Thoracic aorta (tissue), 2 donors: ENCODE measurements at regions not wholly inside any gene's neighbourhood (a gene's known extent, or its start where the extent isn't known, plus 50 kb on each side); places are given as distances from the start of the nearest gene placed in this dataset.

Experiments used
- ATAC-seq: fragments of 150-250 bp; one replicate; pipeline ENCODE4 v1.8.0; 2017; ENCODE audit warnings: low read depth; ENCODE audit not compliant: insufficient number of reproducible peaks, low FRiP score
- DNase-seq: peaks from one replicate; pipeline ENCODE4 v3.0.0-alpha.2; 2020; ENCODE audit warnings: low spot score
- H3K27ac ChIP-seq, 2 donors: fragments of 200-600 bp; sonication (generic); 1 replicate in 1 of 2; 2 replicates in 1 of 2; pipeline ENCODE4 v1.5.1; 2016; ENCODE audit warnings: mild to moderate bottlenecking in 2 of 2, moderate library complexity in 2 of 2
- H3K27me3 ChIP-seq: fragments of 200-600 bp; sonication (generic); replicated peaks from 2 replicates; pipeline ENCODE4 v1.6.0; 2016; ENCODE audit warnings: mild to moderate bottlenecking; ENCODE audit not compliant: insufficient read depth
- H3K36me3 ChIP-seq: fragments of 200-600 bp; sonication (generic); one replicate; pipeline ENCODE4 v1.5.1; 2016
- H3K4me1 ChIP-seq, 2 donors: fragments of 200-600 bp; sonication (generic); 1 replicate in 1 of 2; 2 replicates in 1 of 2; pipeline versions ENCODE4 v1.5.1 to v1.6.0; 2016; ENCODE audit warnings: low read depth in 2 of 2, mild to moderate bottlenecking in 1 of 2; ENCODE audit not compliant: control insufficient read depth in 1 of 2
- H3K4me3 ChIP-seq: fragments of 200-600 bp; sonication (generic); 2 replicates; pipeline ENCODE4 v1.5.1; 2016; ENCODE audit warnings: mild to moderate bottlenecking
- H3K9me3 ChIP-seq: fragments of 200-600 bp; sonication (generic); 2 replicates; pipeline ENCODE4 v1.5.1; 2016
- TF ChIP-seq, protein P1 (sequence below): fragments of 200-600 bp; sonication (generic); IDR thresholded peaks from one replicate; pipeline ENCODE4 v1.5.1; 2019; ENCODE audit warnings: antibody characterized with exemption

DNA sequence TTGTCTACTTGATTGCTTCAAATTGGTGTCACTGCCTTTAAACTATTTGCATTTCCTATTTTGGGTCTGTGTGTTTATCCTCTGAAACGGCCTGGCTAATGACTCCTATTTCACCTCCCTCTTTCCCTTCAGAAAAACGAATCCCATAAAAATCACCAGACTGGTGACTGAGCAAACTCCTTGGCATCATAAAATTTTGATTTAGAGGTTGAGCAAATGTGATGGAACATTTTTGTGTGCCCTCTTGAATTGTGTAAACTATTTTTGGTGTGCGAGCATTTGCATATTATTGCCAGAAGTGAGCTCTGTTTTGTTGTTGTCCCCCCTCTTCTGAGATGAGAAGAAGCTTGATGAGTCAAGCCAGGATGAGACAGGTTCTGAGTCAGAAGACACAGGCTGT, 316.1 kb downstream of the AJAP1 start:
- H3K27me3 ChIP-seq: no peaks in the 10 kb centered on the region
- H3K27ac ChIP-seq: no peak overlapping the region
- ATAC-seq: no peak
- H3K36me3 ChIP-seq: no peaks in the 10 kb centered on the region
- TF ChIP-seq, protein P1, sequence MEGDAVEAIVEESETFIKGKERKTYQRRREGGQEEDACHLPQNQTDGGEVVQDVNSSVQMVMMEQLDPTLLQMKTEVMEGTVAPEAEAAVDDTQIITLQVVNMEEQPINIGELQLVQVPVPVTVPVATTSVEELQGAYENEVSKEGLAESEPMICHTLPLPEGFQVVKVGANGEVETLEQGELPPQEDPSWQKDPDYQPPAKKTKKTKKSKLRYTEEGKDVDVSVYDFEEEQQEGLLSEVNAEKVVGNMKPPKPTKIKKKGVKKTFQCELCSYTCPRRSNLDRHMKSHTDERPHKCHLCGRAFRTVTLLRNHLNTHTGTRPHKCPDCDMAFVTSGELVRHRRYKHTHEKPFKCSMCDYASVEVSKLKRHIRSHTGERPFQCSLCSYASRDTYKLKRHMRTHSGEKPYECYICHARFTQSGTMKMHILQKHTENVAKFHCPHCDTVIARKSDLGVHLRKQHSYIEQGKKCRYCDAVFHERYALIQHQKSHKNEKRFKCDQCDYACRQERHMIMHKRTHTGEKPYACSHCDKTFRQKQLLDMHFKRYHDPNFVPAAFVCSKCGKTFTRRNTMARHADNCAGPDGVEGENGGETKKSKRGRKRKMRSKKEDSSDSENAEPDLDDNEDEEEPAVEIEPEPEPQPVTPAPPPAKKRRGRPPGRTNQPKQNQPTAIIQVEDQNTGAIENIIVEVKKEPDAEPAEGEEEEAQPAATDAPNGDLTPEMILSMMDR: no peak
- H3K9me3 ChIP-seq: no peaks in the 10 kb centered on the region
- no peak overlapping the region for H3K4me3 ChIP-seq
- DNase-seq: no peak
- H3K4me1 ChIP-seq: no peaks in the 10 kb centered on the region

DNA sequence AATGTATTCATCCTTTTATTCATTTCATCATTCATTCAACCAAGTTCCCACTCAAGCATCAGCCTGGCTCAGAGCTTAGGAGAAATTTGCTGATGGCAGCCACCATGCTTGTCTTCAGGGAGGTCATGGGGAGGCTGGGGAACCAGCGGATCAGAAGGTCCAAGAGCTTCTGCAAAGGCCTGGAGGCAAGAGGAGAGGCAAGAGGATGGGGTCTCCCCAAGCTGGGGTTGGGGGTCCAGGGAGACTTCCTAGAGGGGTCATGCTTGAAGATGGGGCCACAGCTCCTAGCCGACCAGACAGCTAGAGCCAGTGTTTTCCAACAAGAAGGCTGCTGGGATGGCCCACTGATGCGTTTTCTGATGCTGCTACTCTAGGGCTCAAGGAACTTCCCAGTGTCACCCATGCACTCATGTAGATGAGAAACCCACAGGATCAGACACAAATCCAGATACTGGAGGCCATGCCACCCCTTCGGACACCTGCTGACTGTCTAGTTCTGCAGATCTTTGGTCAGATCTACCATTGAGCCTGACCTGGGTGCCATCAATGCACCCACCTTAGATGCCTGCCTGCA, 315.2 kb downstream of the AJAP1 start:
- Histone ChIP-seq H3K27ac (no peak overlapping the region), H3K27me3 (no peaks in the 10 kb centered on the region), H3K9me3 (no peaks in the 10 kb centered on the region), H3K4me3 (no peak overlapping the region), H3K4me1 (no peaks in the 10 kb centered on the region), H3K36me3 (no peaks in the 10 kb centered on the region)
- DNase-seq (no peak), ATAC-seq (no peak)
- TF ChIP-seq, protein P1: no peak

DNA sequence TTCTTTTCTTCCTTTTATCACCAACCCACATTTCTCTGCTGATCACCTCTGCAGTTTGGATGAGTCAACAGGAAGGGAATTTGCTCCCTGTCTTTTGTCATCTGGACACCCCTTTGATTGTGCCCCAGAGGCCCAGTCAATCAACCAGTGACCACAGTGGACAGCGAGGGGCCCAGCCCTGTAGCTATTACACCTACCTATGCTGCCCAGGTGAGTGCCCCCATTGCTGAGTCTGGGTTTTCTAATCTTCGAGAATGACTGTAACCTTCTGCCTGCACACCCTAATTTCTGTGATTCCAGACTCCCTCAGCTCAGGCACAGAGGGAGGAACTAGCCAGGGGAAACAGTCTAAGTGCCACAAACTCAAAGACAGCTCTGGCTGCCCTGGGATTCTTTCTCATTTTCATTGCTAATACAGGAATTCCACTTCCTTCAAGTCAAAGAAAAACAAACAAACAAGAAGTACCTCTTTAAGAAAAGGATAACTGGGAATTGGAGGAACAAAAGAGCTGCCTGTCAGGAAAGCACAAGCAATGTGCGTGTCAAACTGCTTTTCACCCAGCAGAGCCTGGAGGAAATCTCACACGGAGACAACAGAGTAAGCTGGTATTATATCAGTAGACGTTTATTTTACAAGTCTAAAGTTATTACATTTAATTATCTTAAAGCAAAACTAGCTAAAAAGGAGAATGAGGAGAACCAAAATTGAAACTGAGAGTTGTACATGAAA, 311.1 kb downstream of the AJAP1 start:
- H3K4me3 ChIP-seq: no peak overlapping the region
- no peaks in the 10 kb centered on the region for H3K27me3 ChIP-seq
- ATAC-seq (no peak), DNase-seq (no peak)
- H3K9me3 ChIP-seq: no peaks in the 10 kb centered on the region
- H3K27ac ChIP-seq: no peak overlapping the region
- TF ChIP-seq, protein P1: no peak
- no peaks in the 10 kb centered on the region for H3K36me3 ChIP-seq
- no peaks in the 10 kb centered on the region for H3K4me1 ChIP-seq

DNA sequence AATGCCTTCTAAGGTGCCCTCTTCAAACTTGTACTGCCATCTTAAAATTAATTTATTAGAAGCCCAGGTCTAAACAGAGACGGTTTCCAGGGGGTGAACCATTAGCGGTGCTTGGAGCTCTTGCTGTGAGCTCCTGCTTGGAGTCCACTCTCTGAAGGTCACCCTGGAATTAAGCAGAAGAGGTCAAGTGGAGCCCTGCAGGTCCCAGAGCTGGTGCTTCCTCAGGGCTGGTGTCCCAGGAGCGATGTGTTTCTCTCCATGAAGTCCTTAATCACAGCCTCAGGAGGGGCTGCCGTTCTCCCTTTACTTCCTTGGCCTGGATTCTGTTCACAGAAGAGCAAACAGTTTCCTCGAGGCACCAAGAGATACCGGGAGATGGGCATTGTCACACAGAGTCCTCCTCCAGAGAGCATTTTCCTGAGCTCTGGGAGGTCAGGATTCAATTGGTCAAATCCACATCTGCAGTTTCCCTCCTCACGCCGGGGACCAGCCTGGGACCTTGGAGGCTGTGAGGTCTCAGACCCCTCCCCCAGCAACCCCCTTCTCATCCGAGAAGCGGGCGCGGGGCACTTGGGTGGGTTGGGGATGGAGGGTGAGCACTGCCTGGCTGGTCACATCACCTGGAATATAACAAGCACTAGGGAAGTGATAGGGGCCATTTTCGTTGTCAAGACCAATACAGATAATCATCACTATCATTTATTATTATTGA, 310.4 kb downstream of the AJAP1 start:
- no peaks in the 10 kb centered on the region for H3K9me3 ChIP-seq
- no peak overlapping the region for H3K4me3 ChIP-seq
- no peaks in the 10 kb centered on the region for H3K36me3 ChIP-seq
- no peak for ATAC-seq
- TF ChIP-seq, protein P1: no peak
- no peaks in the 10 kb centered on the region for H3K27me3 ChIP-seq
- H3K4me1 ChIP-seq: no peaks in the 10 kb centered on the region
- DNase-seq: no peak
- H3K27ac ChIP-seq: no peak overlapping the region

DNA sequence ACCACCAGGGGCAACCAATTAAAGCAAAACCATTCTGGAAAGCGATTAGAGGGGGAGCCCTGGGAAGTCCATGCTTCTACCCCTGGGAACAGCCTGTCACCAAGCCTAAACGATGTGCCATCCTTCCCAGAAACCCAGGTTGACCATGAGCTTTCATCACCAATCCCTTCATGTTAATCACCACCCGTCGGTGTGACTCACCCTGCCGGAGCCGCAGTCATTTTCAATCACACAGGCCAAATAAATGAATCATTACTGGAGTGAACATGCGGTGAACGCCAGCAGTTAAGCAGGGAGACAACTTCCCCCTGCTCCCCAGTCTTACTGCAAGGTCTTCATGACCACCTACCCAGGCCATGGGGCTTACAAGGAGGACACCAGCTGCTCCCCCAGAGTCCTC, 308.8 kb downstream of the AJAP1 start:
- H3K36me3 ChIP-seq: no peaks in the 10 kb centered on the region
- TF ChIP-seq, protein P1: no peak
- H3K9me3 ChIP-seq: no peaks in the 10 kb centered on the region
- H3K4me1 ChIP-seq: no peaks in the 10 kb centered on the region
- no peak overlapping the region for H3K4me3 ChIP-seq
- ATAC-seq: no peak
- H3K27ac ChIP-seq: no peak overlapping the region
- DNase-seq: no peak
- H3K27me3 ChIP-seq: no peaks in the 10 kb centered on the region
